Fibroblast of lung (primary cell): ENCODE measurements at regions not wholly inside any gene's neighbourhood (a gene's known extent, or its start where the extent isn't known, plus 50 kb on each side); places are given as distances from the start of the nearest gene placed in this dataset.
A peak's percentile ranks its signal among the peaks of the same experiment; 100 is the strongest.

Experiments
- DNase-seq, 2 donors: peaks; one replicate each; pipeline versions ENCODE4 v3.0.0 to v3.0.0-alpha.2; 2010; ENCODE audit warnings: low read depth in 2 of 2
- H2AFZ ChIP-seq: 2 replicates; pipeline ENCODE4 v1.5.1; 2012; ENCODE audit warnings: low read length, control low read depth, inconsistent platforms
- H3K27ac ChIP-seq: 2 replicates; pipeline ENCODE4 v1.5.1; 2011; ENCODE audit warnings: low read length, control low read depth; ENCODE audit not compliant: insufficient read depth
- H3K27me3 ChIP-seq: 2 replicates; pipeline ENCODE4 v1.5.1; 2011; ENCODE audit warnings: mild to moderate bottlenecking, low read length; ENCODE audit not compliant: control insufficient read depth, insufficient read depth
- H3K36me3 ChIP-seq: 2 replicates; pipeline ENCODE4 v1.5.1; 2011; ENCODE audit warnings: low read length; ENCODE audit not compliant: control insufficient read depth, insufficient read depth
- H3K4me1 ChIP-seq: 2 replicates; pipeline ENCODE4 v1.5.1; 2011; ENCODE audit warnings: low read length; ENCODE audit not compliant: control insufficient read depth, insufficient read depth; ENCODE audit errors: extremely low read depth
- H3K4me2 ChIP-seq: 2 replicates; pipeline ENCODE4 v1.5.1; 2011; ENCODE audit warnings: low read length, control low read depth; ENCODE audit not compliant: insufficient read depth; ENCODE audit errors: extremely low read depth
- H3K4me3 ChIP-seq, 4 experiments: fragments of 200-600 bp in 1 of 4; sonication (generic) in 1 of 4; replicated peaks in 1 of 4; 2 replicates each; pipeline ENCODE4 v1.5.1; 2011 to 2016; ENCODE audit warnings: low read length in 4 of 4, low read depth in 3 of 4, mild to moderate bottlenecking in 3 of 4, control low read depth in 2 of 4, inconsistent platforms in 1 of 4, mixed read lengths in 1 of 4; ENCODE audit not compliant: insufficient read depth in 1 of 4; ENCODE audit errors: control extremely low read depth in 1 of 4
- H3K79me2 ChIP-seq: 2 replicates; pipeline ENCODE4 v1.5.1; 2012; ENCODE audit warnings: mild to moderate bottlenecking, low read length, inconsistent platforms; ENCODE audit not compliant: control insufficient read depth, insufficient read depth
- H3K9ac ChIP-seq: 2 replicates; pipeline ENCODE4 v1.5.1; 2011; ENCODE audit warnings: mild to moderate bottlenecking, low read length, control low read depth; ENCODE audit not compliant: insufficient read depth
- H3K9me3 ChIP-seq: 2 replicates; pipeline ENCODE4 v1.5.1; 2012; ENCODE audit warnings: low read depth, low read length; ENCODE audit not compliant: control insufficient read depth, insufficient read depth
- H4K20me1 ChIP-seq: 2 replicates; pipeline ENCODE4 v1.5.1; 2011; ENCODE audit warnings: low read length; ENCODE audit not compliant: control insufficient read depth, insufficient read depth; ENCODE audit errors: extremely low read depth
- CTCF ChIP-seq, 2 donors: IDR thresholded peaks in 1 of 2; conservative IDR thresholded peaks in 1 of 2; 1 replicate in 1 of 2; 2 replicates in 1 of 2; pipeline ENCODE4 v1.5.1; 2011 to 2012; ENCODE audit warnings: low read length in 2 of 2, control low read depth in 1 of 2, inconsistent platforms in 1 of 2, low read depth in 1 of 2, mild to moderate bottlenecking in 1 of 2
- EZH2 ChIP-seq: IDR thresholded peaks from 2 replicates; pipeline ENCODE4 v1.5.1; 2012; ENCODE audit warnings: low read length, control low read depth, mild to moderate bottlenecking; ENCODE audit errors: missing control alignments

DNA sequence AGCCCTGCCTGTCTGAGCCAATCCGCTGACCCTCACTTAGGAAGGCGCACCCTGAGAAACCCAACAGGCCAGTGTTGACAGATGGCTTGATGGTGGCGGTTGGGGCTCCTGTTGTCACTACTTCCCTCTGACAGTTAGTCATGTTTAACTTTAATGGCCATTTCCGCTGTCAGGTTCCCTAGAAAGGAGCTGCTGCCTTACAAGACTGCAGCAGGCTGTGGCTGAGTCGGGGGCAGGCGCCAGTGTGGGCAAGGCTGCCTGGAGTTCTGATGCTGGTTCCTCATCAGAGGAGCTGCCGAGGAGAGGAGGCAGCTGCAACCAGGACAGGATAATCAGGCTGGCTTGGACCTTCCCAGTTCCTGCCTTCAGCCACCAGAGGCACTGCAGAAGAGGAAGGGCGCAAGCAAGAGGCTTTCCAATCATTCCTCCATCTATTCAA lies 223.2 kb upstream of the DYNLRB2 start:
- TF ChIP-seq EZH2 (no peak), CTCF (conservative IDR thresholded peaks at IDR 0.05 in 1 of 2, IDR thresholded peaks at IDR 0.05 in 1 of 2; ENCODE audit: low read depth in 1 of 2, low read length in 2 of 2) (peak; percentile 21 to 64)
- H3K4me1 ChIP-seq, result no peaks in the 10 kb centered on the region
- H3K9ac ChIP-seq, result no peak overlapping the region
- no peaks in the 10 kb centered on the region for H4K20me1 ChIP-seq
- H3K36me3 ChIP-seq, result no peaks in the 10 kb centered on the region
- no peak overlapping the region for H3K27ac ChIP-seq
- no peaks in the 10 kb centered on the region for H3K9me3 ChIP-seq
- peak overlapping the region; percentile 2 for H2AFZ ChIP-seq
- no peak overlapping the region for H3K4me2 ChIP-seq
- no peak overlapping the region for H3K4me3 ChIP-seq
- no peaks in the 10 kb centered on the region for H3K79me2 ChIP-seq
- peak in 1 of 2 donors; percentile 24 for DNase-seq
- no peaks in the 10 kb centered on the region for H3K27me3 ChIP-seq

GRCh38 chr16:80317116-80317515 lies 223.7 kb upstream of the DYNLRB2 start:
- Histone ChIP-seq H3K9me3 (no peaks in the 10 kb centered on the region), H3K4me2 (no peak overlapping the region), H3K4me3 (no peak overlapping the region), H3K4me1 (no peaks in the 10 kb centered on the region), H4K20me1 (no peaks in the 10 kb centered on the region), H3K27me3 (no peaks in the 10 kb centered on the region), H3K79me2 (no peaks in the 10 kb centered on the region), H2AFZ (no peak overlapping the region), H3K9ac (no peak overlapping the region), H3K27ac (no peak overlapping the region), H3K36me3 (no peaks in the 10 kb centered on the region)
- DNase-seq, result no peak
- TF ChIP-seq CTCF (conservative IDR thresholded peaks at IDR 0.05 in 1 of 2, IDR thresholded peaks at IDR 0.05 in 1 of 2; ENCODE audit: low read depth in 1 of 2, low read length in 2 of 2) (no peak), EZH2 (no peak)

DNA sequence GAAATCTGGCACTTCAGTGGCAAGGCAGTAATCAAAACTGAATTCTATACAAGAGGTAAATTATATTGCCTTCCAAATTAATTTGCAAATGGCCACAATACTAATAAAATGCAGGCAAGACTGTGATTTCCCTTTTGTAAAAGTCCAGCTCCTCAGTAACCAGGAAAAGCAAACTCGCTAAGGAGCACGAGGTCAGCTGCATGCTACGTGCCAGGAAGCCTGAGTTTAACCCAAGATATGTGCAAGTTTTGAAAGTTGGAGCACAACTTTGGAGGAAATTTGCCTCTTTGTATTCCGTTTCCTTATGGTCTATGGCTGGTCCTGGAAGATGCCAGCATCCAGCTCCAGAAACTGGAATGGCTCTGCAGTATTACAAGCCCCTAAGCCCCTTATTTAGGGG lies 226.8 kb upstream of the DYNLRB2 start:
- H2AFZ ChIP-seq, result no peak overlapping the region
- H3K4me3 ChIP-seq, result no peak overlapping the region
- TF ChIP-seq EZH2 (no peak), CTCF (conservative IDR thresholded peaks at IDR 0.05 in 1 of 2, IDR thresholded peaks at IDR 0.05 in 1 of 2; ENCODE audit: low read depth in 1 of 2, low read length in 2 of 2) (no peak)
- H3K9me3 ChIP-seq, result no peaks in the 10 kb centered on the region
- H3K36me3 ChIP-seq, result no peaks in the 10 kb centered on the region
- no peaks in the 10 kb centered on the region for H3K79me2 ChIP-seq
- H3K27ac ChIP-seq, result no peak overlapping the region
- no peaks in the 10 kb centered on the region for H3K27me3 ChIP-seq
- DNase-seq, result no peak
- no peak overlapping the region for H3K4me2 ChIP-seq
- H4K20me1 ChIP-seq, result no peaks in the 10 kb centered on the region
- no peaks in the 10 kb centered on the region for H3K4me1 ChIP-seq
- no peak overlapping the region for H3K9ac ChIP-seq
